Transverse colon (tissue), 4 donors: ENCODE measurements at regions not wholly inside any gene's neighbourhood (a gene's known extent, or its start where the extent isn't known, plus 50 kb on each side); places are given as distances from the start of the nearest gene placed in this dataset.

Experiments used
- DNase-seq: peaks from one replicate; pipeline ENCODE4 v3.0.0-alpha.2; 2019
- H3K27ac ChIP-seq, 4 donors: fragments of 200-600 bp; sonication (generic); 2 replicates each; pipeline ENCODE4 v1.5.1; 2016 to 2018; ENCODE audit warnings: inconsistent platforms in 4 of 4
- H3K27me3 ChIP-seq: fragments of 200-600 bp; sonication (generic); 2 replicates; pipeline ENCODE4 v1.5.1; 2017; ENCODE audit warnings: inconsistent platforms
- H3K36me3 ChIP-seq, 4 donors: fragments of 200-600 bp; sonication (generic); 2 replicates each; pipeline ENCODE4 v1.5.1; 2017 to 2019; ENCODE audit warnings: inconsistent platforms in 4 of 4
- H3K4me1 ChIP-seq, 4 donors: fragments of 200-600 bp; sonication (generic); 2 replicates each; pipeline ENCODE4 v1.5.1; 2017 to 2020; ENCODE audit warnings: inconsistent platforms in 4 of 4
- H3K4me3 ChIP-seq, 4 donors: fragments of 200-600 bp; sonication (generic); 1 replicate in 1 of 4; 2 replicates in 3 of 4; pipeline versions ENCODE4 v1.5.1 to v1.6.1; 2017 to 2019; ENCODE audit warnings: inconsistent platforms in 4 of 4
- H3K9me3 ChIP-seq, 2 donors: fragments of 200-600 bp; sonication (generic); 2 replicates each; pipeline ENCODE4 v1.5.1; 2017 to 2019; ENCODE audit warnings: inconsistent platforms in 2 of 2
- CTCF ChIP-seq, 5 experiments: fragments of 200-600 bp in 3 of 5; fragments of 450-650 bp in 2 of 5; sonication (generic) in 3 of 5; IDR thresholded peaks; 1 replicate in 2 of 5; 2 replicates in 3 of 5; pipeline ENCODE4 v1.5.1; 2016 to 2017; ENCODE audit warnings: antibody characterized with exemption in 5 of 5, inconsistent platforms in 3 of 5, mild to moderate bottlenecking in 2 of 5, moderate library complexity in 1 of 5
- EP300 ChIP-seq: sonication (generic); formaldehyde crosslinking; IDR thresholded peaks from one replicate; pipeline ENCODE4 v1.6.1; 2017; ENCODE audit warnings: antibody characterized with exemption, low read depth
- POLR2A ChIP-seq: fragments of 450-650 bp; IDR thresholded peaks from one replicate; pipeline ENCODE4 v1.6.1; 2016; ENCODE audit warnings: antibody characterized with exemption, mild to moderate bottlenecking, moderate library complexity
- POLR2AphosphoS5 ChIP-seq, 3 donors: sonication (generic); formaldehyde crosslinking; IDR thresholded peaks; one replicate each; pipeline ENCODE4 v1.6.1; 2016; ENCODE audit warnings: antibody characterized with exemption in 3 of 3
- WGBS, 2 donors: methylation state at CpG; one replicate each; pipeline ENCODE4 v1.1.5; 2018; ENCODE audit warnings: low coverage in 1 of 2; 5-methylcytosine and 5-hydroxymethylcytosine counted together
- in situ Hi-C, 4 donors: fragments of 200-750 bp; cut with MboI; loops; one replicate each; pipeline versions ENCODE4 v1.15.0 to v1.15.1; 2017; ENCODE audit warnings: low sequenced_read_pairs in 3 of 4, low pct_ligation_motif_present in 1 of 4, low pct_unique_long_range_greater_than_20kb in 1 of 4
- intact Hi-C: fragments of 100-400 bp; cut with DNase I; formaldehyde crosslinking; loops from one replicate; pipeline ENCODE4 v1.15.1; 2023; ENCODE audit warnings: low total_unique reads

- Histone ChIP-seq H3K4me1 (no peaks in the 10 kb centered on the region), H3K27ac (no peak overlapping the region), H3K9me3 (no peaks in the 10 kb centered on the region), H3K36me3 (no peaks in the 10 kb centered on the region), H3K27me3 (no peaks in the 10 kb centered on the region), H3K4me3 (no peak overlapping the region)
- no peak for TF ChIP-seq CTCF (IDR thresholded peaks at IDR 0.05)
- no peak for TF ChIP-seq POLR2AphosphoS5 (IDR thresholded peaks at IDR 0.05)
- no peak for TF ChIP-seq POLR2A
- TF ChIP-seq EP300 = no peak
- DNase-seq = no peak
- in situ Hi-C loops = no loop called here
- intact Hi-C loops = no loop called here
Measured at GRCh38 chr3:178041931-178042330, 494.3 kb upstream of the KCNMB2 start.

GRCh38 chr3:178042376-178042775, 493.9 kb upstream of the KCNMB2 start:
- no peaks in the 10 kb centered on the region for H3K36me3 ChIP-seq
- TF ChIP-seq CTCF (IDR thresholded peaks at IDR 0.05) (no peak), EP300 (no peak), POLR2A (no peak), POLR2AphosphoS5 (IDR thresholded peaks at IDR 0.05) (no peak)
- no peak overlapping the region for H3K27ac ChIP-seq
- H3K4me1 ChIP-seq = no peaks in the 10 kb centered on the region
- H3K27me3 ChIP-seq = no peaks in the 10 kb centered on the region
- no peaks in the 10 kb centered on the region for H3K9me3 ChIP-seq
- 94 to 95% methylated on average over 3 of the region's 3 CpGs for WGBS, 2 donors
- DNase-seq = no peak
- intact Hi-C loops = no loop called here
- in situ Hi-C loops = no loop called here
- no peak overlapping the region for H3K4me3 ChIP-seq

- Histone ChIP-seq H3K4me3 (no peak overlapping the region), H3K27ac (no peak overlapping the region), H3K27me3 (no peaks in the 10 kb centered on the region), H3K9me3 (no peaks in the 10 kb centered on the region), H3K4me1 (no peaks in the 10 kb centered on the region), H3K36me3 (no peaks in the 10 kb centered on the region)
- intact Hi-C loops = no loop called here
- TF ChIP-seq EP300 (no peak), POLR2A (no peak), CTCF (IDR thresholded peaks at IDR 0.05) (no peak), POLR2AphosphoS5 (IDR thresholded peaks at IDR 0.05) (no peak)
- in situ Hi-C loops = no loop called here
- WGBS, 2 donors = 89 to 97% methylated on average over 3 of the region's 3 CpGs
- DNase-seq = no peak
Measured at GRCh38 chr3:178043084-178043483, 493.2 kb upstream of the KCNMB2 start.

- no peak for DNase-seq
Measured at GRCh38 chr3:178044320-178044719, 491.9 kb upstream of the KCNMB2 start.

More at GRCh38 chr3:178044320-178044719, 491.9 kb upstream of the KCNMB2 start:
- in situ Hi-C loops = no loop called here
- TF ChIP-seq CTCF (IDR thresholded peaks at IDR 0.05) (no peak), POLR2AphosphoS5 (IDR thresholded peaks at IDR 0.05) (no peak), POLR2A (no peak), EP300 (no peak)
- Histone ChIP-seq H3K27ac (no peak overlapping the region), H3K27me3 (no peaks in the 10 kb centered on the region), H3K4me3 (no peak overlapping the region), H3K36me3 (no peaks in the 10 kb centered on the region), H3K9me3 (no peaks in the 10 kb centered on the region), H3K4me1 (no peaks in the 10 kb centered on the region)
- intact Hi-C loops = no loop called here
- WGBS, 2 donors = 83 to 94% methylated on average over 2 of the region's 2 CpGs
